K562 (cell line): ENCODE measurements at regions not wholly inside any gene's neighbourhood (a gene's known extent, or its start where the extent isn't known, plus 50 kb on each side); places are given as distances from the start of the nearest gene placed in this dataset.

Experiments used
- ARID4B ChIP-seq: sonication (generic); formaldehyde crosslinking; IDR thresholded peaks from 2 replicates; pipeline ENCODE4 v1.8.0; 2022; ENCODE audit warnings: mild to moderate bottlenecking, missing genetic modification reagents
- ELK3 ChIP-seq: fragments of 450-650 bp; formaldehyde crosslinking; IDR thresholded peaks from 2 replicates; pipeline ENCODE4 v1.4.0; 2020; ENCODE audit warnings: mild to moderate bottlenecking
- FOXK1 ChIP-seq: sonication (generic); formaldehyde crosslinking; IDR thresholded peaks from 2 replicates; pipeline ENCODE4 v1.8.0; 2022; ENCODE audit warnings: missing genetic modification reagents, mild to moderate bottlenecking, borderline replicate concordance
- FOXM1 ChIP-seq, 2 experiments: fragments of 450-650 bp in 1 of 2; sonication (generic) in 1 of 2; formaldehyde crosslinking in 1 of 2; IDR thresholded peaks; 2 replicates each; pipeline versions ENCODE4 v1.6.1 to v1.9.0; 2017 to 2022; ENCODE audit warnings: low read depth in 2 of 2, mild to moderate bottlenecking in 2 of 2, missing genetic modification reagents in 1 of 2, moderate library complexity in 1 of 2
- HOXB6 ChIP-seq: fragments of 250-450 bp; sonication (Bioruptor Pico); IDR thresholded peaks from 2 replicates; pipeline ENCODE4 v1.5.1; 2022; ENCODE audit warnings: mild to moderate bottlenecking, borderline replicate concordance
- KLF6 ChIP-seq: fragments of 250-450 bp; sonication (Bioruptor Pico); IDR thresholded peaks from 2 replicates; pipeline ENCODE4 v1.4.0; 2020; ENCODE audit warnings: mild to moderate bottlenecking, moderate library complexity, borderline replicate concordance
- MECOM ChIP-seq: fragments of 250-450 bp; sonication (Bioruptor Pico); IDR thresholded peaks from 2 replicates; pipeline ENCODE4 v1.8.0; 2022; ENCODE audit warnings: inconsistent platforms
- MYBL2 ChIP-seq, 2 experiments: fragments of 450-650 bp in 1 of 2; sonication (generic) in 1 of 2; formaldehyde crosslinking in 1 of 2; IDR thresholded peaks; 2 replicates each; pipeline versions ENCODE4 v1.6.1 to v1.8.1; 2017 to 2022; ENCODE audit warnings: borderline replicate concordance in 1 of 2, inconsistent platforms in 1 of 2, low read depth in 1 of 2, mild to moderate bottlenecking in 1 of 2, missing genetic modification reagents in 1 of 2, moderate library complexity in 1 of 2
- PHB ChIP-seq: fragments of 250-450 bp; sonication (Bioruptor Pico); IDR thresholded peaks from 2 replicates; pipeline ENCODE4 v1.5.0; 2021
- SAFB2 ChIP-seq: fragments of 200-400 bp; formaldehyde crosslinking; IDR thresholded peaks from 2 replicates; pipeline ENCODE4 v1.6.1; 2018; ENCODE audit warnings: borderline replicate concordance, low read length, low read depth, moderate library complexity; ENCODE audit not compliant: severe bottlenecking
- SMARCA5 ChIP-seq: fragments of 450-650 bp; IDR thresholded peaks from 2 replicates; pipeline ENCODE4 v1.6.1; 2016
- USF1 ChIP-seq: sonication (generic); formaldehyde crosslinking; IDR thresholded peaks from 2 replicates; pipeline ENCODE4 v1.9.0; 2022; ENCODE audit warnings: mild to moderate bottlenecking, missing genetic modification reagents
- ZNF518B ChIP-seq: fragments of 250-450 bp; sonication (Bioruptor Pico); IDR thresholded peaks from 2 replicates; pipeline ENCODE4 v1.5.0; 2021; ENCODE audit warnings: mild to moderate bottlenecking, moderate library complexity
- ZNF707 ChIP-seq: fragments of 250-450 bp; sonication (Bioruptor Pico); conservative IDR thresholded peaks from 2 replicates; pipeline ENCODE4 v1.8.0; 2022; ENCODE audit warnings: inconsistent platforms, mild to moderate bottlenecking, moderate library complexity

GRCh38 chr22:22042599-22043295 lies 60.2 kb upstream of the TOP3B start (continued):
- TF ChIP-seq ELK3 (CRISPR knock-in tag) (no peak), KLF6 (CRISPR knock-in tag) (0 out of 2 replicates have a peak, but pooled peaks have one; percentile 25), PHB (CRISPR knock-in tag) (no peak), ZNF707 (CRISPR knock-in tag) (peak; percentile 37; the same call in 1 of the 2 replicates), SMARCA5 (no peak), SAFB2 (no peak), FOXK1 (CRISPR knock-in tag) (no peak), ARID4B (CRISPR knock-in tag) (peak; percentile 9; the same call in 1 of the 2 replicates), MECOM (CRISPR knock-in tag) (no peak), FOXM1 (IDR thresholded peaks at IDR 0.05; ENCODE audit: low read depth) (no peak), FOXM1 (CRISPR knock-in tag; IDR thresholded peaks at IDR 0.05; ENCODE audit: low read depth) (no peak), ZNF518B (CRISPR knock-in tag) (no peak), MYBL2 (IDR thresholded peaks at IDR 0.05; ENCODE audit: low read depth) (no peak), MYBL2 (CRISPR knock-in tag; IDR thresholded peaks at IDR 0.05; ENCODE audit: borderline replicate concordance) (peak; percentile 1; the same call in 1 of the 2 replicates), HOXB6 (CRISPR knock-in tag) (no peak), USF1 (0 out of 2 replicates have a peak, but pooled peaks have one; percentile 6)
